ENCODE measurements at regions not wholly inside any gene's neighbourhood (a gene's known extent, or its start where the extent isn't known, plus 50 kb on each side); places are given as distances from the start of the nearest gene placed in this dataset.

DNA sequence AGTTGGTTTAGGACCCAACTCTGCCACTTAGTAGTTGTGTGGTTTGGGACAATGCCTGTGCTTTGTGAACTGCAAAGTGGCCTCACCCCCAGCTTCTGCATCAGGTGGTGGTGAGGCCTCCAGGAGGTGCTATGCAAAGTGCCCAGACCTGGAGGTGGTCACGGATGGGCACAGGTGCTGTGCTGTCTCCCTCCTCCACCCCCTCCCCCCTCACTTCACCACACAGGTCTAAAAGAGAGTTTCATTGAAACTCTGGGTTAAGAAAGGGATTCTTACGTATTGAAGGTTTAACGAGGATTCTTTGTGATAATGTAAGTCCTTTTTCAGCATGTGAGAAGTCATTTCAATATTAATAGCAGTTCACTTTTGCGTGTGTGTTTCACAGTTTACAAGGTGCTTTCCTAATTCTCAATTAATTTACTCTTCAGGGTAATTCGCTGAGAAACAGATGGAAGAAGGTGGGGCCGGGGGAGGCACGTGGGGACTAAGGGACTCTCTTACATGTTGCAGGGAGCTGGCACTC lies 369.9 kb downstream of the LPIN1 start:
- TF ChIP-seq, protein P1, sequence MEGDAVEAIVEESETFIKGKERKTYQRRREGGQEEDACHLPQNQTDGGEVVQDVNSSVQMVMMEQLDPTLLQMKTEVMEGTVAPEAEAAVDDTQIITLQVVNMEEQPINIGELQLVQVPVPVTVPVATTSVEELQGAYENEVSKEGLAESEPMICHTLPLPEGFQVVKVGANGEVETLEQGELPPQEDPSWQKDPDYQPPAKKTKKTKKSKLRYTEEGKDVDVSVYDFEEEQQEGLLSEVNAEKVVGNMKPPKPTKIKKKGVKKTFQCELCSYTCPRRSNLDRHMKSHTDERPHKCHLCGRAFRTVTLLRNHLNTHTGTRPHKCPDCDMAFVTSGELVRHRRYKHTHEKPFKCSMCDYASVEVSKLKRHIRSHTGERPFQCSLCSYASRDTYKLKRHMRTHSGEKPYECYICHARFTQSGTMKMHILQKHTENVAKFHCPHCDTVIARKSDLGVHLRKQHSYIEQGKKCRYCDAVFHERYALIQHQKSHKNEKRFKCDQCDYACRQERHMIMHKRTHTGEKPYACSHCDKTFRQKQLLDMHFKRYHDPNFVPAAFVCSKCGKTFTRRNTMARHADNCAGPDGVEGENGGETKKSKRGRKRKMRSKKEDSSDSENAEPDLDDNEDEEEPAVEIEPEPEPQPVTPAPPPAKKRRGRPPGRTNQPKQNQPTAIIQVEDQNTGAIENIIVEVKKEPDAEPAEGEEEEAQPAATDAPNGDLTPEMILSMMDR (IDR thresholded peaks at IDR 0.05), result no peak
- TF ChIP-seq POLR2A (IDR thresholded peaks at IDR 0.05), result no peak
